HCEC 1CT (cell line): ENCODE measurements at regions not wholly inside any gene's neighbourhood (a gene's known extent, or its start where the extent isn't known, plus 50 kb on each side); places are given as distances from the start of the nearest gene placed in this dataset.

ENCODE experiments used
- DNase-seq: peaks from one replicate; pipeline ENCODE4 v3.0.0-alpha.2; 2017

DNA sequence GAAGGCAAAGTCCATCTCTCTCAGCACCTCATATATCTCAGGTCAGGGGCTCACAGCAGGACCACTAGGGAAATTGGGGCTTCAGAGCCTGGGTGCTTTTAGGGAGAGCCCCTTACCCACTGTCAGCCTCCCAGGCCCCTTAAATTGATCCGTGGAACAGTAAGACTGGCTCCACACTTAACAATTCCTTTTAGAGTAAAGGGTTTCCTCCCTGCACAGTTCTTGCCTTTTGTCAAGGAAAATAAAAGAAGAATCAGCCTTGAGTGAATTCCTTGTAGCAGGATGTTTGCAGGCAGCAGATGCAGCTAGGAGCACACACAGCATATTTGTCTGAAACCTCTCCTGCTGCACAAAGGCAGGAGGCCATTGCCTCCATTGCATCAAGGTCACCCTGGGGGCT lies 184.9 kb downstream of the SEC16B start:
- DNase-seq: no peak

DNA sequence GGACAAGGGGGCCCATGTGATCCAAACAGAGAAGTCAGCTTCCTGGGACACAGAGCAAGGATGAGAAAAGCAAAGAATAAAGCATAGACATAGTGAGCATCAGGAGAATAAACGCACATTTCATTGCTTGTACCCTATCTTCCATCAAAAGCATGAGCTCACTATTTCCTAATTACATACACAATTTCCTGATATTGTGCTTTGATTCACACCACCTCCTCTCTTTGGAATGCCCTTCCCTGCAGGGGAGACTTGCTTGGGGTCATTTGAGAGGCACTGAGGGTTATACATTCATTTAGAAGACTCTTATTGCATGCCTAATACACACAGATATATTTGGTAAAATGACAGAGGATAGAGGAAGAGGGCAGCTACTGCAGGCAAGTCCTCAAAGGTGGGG lies 185.4 kb downstream of the SEC16B start:
- no peak for DNase-seq

DNA sequence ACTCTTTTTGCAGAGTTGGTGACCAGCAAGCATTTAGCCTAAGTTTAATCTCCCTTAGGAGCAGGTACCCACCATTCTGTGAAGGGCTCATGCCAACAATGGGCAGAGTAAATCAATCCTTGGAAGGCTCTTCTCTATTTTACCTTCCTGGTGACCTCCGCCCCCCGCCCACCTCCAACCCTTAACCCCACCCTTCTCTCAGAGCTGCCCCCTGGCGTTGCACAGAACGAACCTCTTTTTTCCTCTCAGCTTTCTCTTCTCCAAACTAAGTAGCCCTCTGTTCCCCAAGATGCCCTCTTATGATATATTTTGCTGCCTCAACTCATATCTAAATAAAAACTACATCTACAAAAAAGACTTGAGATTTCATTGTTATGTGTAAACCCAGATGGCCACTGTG lies 186.8 kb downstream of the SEC16B start:
- DNase-seq: no peak

DNA sequence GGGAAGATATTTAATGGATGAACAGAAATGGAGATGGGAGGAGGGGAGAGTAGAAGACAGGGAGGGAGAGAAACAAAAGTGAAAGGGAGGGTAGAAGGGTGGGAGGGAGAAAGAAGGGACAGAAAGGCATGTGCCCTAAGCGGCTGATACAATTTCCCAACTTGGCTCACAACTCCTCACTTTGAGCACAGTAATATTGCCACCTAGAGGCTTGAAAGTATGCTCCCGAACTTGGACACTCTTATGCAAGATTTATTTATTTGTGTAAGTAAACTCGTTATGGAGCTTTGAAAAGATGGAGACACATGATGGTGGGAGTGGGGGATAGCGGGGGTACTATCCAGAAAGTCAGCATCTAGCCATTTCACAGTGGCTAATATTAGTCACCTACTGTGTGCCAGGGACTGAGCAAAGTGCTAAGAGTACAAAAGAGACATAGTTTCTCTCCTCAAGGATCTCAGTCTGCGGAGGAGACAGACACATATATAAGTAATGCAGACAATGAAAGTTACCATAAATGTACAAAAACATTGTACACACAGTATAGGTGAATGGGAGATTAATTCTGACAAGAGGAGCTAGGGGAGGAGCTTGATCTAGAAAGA lies 189.7 kb downstream of the SEC16B start:
- DNase-seq: peak; percentile 76

DNA sequence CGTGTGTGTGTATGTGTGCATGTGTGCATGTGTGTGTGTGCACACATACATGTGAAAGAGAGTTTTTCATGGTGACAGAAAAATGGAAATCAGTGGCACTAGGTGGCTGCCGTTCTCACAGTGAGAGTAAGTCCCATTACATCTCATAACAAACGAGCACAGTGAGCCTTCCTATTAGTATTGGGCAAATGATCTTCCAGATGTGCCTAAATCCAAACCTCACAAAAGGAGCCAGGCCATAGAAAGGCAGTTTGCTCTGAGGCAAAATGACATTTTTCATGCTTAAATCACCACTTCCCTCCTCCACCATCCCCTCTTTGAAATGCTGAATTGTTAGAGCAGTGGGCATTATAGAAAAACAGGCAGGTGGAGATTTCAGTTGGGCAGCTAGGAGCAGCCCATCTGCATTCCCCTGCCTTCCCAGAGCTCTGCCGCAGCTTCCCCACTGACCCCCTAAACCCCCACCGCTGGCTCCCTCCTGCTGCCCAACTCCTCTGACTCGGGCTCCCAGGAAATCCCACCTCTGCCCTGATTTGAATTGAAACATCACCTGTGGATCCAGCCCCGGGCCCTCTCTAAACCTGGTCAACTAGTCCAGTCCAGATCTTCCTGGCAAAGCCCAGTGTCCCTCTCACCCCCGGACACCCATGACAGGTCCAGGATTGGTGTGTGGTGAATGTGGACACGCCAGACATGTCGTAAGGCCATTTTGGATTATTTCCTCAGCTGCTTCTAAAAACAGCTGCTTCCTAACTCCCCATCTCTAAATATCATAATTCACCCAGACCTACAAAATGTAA lies 190.5 kb downstream of the SEC16B start:
- DNase-seq: no peak

DNA sequence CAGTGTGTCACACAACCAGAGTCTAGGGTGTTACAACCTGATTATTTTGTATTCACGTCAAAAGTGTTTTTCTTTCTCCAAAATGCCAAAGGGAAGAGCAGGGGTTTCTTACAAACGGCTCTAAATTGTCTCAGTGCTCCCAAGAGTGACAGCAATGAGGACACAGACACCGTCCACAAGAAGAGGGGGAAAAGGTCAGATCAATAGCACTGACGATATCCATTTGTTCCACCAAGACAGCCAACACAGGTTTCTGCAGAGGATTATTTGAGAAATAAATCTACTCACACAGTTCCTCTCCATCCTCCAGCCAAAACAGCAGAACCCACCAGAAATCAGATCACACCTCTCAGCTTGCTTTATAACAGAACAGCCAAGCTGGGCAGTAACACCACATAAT lies 193.9 kb downstream of the SEC16B start:
- no peak for DNase-seq

DNA sequence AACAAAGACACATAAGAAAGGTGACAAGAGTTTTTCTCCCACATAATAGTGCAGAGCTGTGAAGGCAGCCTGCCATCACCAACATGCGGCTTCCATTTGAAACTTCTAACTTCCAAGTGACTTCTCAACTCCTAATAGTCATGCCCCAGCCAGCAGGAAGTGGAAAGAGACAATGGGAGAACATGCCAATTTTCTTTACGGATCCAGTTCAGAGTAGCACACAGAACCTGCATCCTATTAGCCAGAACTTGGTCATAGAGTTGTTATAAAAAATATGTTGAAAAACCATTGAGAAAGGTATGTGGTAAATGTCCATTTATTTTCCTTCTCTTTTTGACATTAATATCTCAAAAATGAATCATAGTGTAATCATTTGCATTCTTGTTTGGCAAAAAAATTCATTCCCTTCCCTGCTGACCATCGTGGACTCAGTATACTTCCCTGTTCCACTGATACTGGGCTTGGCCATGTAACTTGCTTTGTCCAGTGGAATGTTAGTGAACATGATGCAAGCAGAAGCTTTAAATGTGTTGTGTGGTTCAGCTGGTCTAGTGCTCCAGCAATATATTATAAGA lies 197.4 kb downstream of the SEC16B start:
- peak; percentile 51 for DNase-seq

DNA sequence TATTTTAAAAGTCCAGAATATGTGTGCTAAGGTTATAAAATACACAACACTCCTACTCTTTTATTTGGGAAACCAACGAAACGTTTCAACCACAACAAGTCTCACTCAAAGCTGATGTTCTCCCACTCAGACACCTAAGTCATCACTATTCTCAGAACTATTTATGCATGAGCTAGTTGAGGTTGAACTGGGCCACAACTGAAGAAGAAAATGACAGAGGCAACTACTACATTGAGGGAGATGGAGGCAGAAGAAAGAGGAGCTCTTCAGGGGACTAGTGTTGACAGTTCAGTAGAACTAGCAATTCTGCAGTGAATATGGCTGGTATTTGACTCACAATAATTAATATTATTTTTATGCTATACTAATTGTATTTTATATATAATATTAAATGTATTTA lies 198.2 kb downstream of the SEC16B start:
- DNase-seq: no peak

DNA sequence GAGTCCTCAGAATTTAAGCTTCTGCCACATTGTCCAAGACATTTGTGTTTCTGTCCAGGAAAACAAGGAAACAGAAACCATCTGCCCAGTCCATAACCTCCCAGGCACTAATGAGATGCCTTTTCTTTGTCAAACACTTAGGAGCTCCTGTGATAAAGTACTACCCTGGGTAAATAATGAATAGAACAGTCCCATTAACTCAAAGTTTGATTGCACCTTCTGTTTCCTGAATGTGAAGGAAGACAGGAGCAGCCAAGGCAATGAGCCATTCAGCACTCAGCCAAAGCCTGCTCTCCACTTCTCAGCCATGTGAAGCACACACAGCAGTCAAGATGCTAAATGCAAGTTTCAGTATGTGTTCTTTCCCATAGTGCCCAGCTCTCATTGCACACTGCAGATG lies 199.8 kb downstream of the SEC16B start:
- DNase-seq: no peak

DNA sequence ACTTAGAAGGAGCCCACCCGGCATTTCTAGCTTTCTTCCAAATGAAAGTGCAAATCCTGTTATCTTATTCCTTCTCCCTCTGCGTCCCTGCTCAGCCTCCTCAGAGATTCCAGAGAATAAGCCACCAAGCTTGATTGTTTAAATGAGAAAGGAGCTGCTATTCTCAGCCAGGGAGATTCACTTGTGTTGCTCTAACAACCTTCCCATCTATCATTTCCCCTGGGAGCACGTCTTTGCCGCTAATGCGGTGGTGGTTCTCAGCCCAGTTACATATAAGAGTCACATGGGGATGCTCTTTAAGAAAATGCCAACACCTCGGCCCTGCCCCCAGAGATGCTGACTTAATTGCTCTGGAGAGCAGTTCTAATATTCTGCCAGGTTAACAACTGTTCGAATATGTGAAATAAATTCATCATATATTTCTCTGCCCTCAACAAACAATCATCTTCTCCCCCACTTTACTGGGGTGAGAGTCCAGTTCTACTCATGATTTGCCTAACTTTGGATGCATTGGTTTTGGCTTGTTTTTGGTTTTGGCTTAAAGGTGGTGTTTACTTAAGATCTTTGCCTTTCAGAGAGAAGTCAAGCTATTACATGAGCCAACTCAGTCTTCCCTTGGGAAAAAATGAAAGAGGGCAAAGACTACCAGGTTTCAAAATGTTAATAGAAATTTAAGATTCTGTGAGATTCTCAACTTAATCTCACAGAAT lies 213.9 kb downstream of the SEC16B start:
- no peak for DNase-seq

DNA sequence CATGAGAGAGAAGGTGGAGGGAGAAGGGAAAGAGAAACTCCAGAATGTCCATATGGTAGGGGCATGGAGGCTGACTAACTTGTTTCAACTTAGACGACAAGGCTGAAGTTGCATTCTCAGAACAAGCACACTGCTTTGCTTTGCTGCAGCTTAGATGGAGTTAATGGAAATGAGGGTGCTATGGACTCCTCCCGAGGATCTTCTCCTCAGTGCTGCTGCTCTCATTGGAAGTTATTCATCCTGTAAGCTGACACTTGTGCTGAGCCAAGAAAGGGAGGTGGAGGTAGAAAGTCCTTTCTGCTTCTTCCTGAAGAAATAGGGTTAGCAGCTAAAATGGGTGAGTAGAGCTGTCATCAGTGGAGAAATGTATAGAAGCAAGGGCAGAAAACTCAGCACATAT lies 215.3 kb downstream of the SEC16B start:
- DNase-seq: no peak

DNA sequence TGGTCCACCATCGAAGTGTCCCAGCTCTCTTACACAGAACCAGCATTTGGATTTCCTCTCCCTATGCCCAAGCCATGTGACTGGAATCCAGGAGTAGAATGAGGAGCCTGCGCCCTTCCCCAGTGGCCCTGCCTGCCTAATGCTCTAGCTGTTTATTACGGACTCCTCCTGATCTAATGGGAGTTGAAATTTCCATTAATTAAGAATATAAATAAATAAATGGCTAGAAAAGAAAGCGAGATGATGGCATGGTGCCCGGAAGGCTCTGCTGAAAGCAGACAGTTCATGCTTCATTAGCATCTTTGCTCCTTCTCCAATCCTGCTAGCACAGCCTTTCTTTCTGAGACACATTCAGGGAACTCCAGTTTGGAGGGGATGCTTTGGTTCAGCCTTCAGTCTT lies 216.2 kb downstream of the SEC16B start:
- no peak for DNase-seq

DNA sequence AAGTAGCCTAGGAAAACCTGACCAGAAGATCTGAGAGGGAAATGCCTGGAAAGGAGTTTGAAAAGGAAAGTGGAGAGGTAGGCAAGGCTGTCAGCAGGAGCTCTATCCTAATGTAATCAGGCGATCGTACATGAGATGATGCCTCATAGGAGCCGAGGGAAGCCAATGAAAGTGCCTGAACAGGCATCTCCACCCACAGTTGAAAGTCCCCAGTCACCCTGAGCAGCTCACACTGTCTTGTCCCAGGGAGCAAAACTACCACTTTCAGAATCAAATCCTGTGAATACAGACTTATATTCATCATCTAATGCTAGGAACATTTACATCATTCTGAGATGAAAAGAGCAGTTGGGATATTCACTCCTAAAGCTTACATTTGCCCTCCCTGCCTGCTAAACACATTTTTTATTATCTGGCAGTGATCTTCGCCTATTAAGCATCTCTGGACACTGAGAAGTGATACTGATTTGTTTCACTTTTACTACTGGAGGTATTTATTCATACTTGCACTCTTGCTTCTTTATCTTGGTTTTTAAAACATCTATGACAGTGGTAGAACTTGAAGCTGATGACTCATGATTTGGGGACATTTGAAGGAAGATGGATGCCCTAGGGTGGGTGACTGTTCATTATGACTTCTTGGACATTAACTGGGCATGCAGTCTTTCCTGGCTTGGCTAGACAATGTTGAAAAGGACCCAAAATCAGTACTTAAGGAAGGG lies 221.6 kb downstream of the SEC16B start:
- DNase-seq: no peak

DNA sequence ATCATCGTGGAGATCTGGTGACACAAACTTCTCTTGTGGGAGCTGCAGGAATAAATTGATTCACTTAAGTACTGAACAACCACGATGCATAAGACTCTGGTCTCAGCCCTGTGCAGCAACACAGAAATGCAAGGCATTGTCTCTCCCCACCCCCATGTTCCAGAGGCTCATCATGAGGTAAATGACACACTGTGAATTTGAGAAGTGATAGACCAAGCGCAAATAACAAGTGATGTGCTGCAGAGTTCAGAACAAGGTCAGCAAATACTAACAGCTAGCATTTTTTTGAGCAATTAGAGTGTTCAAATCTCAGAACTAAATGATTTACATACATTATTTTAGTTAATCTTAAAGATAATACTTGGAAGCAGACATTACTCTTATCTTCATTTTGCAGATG lies 223.7 kb downstream of the SEC16B start:
- no peak for DNase-seq

DNA sequence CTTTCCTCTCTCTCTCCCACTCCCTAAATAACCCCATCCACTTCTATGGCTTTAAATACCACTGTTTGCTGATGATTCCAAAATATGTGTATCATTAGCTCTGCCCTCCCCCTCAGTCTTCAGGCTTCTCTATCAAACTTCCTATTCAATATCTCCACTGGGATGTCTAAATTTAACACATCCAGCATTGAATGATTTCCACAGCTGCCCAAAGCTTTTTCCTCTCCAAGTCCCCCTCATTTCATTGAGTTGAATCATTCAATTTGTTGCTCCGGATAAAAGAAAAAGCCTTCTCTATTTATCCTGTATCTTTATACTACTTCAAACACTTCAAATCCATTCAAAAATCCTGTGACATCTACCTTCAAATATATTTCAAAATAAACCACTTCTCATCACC lies 225.0 kb downstream of the SEC16B start:
- no peak for DNase-seq

DNA sequence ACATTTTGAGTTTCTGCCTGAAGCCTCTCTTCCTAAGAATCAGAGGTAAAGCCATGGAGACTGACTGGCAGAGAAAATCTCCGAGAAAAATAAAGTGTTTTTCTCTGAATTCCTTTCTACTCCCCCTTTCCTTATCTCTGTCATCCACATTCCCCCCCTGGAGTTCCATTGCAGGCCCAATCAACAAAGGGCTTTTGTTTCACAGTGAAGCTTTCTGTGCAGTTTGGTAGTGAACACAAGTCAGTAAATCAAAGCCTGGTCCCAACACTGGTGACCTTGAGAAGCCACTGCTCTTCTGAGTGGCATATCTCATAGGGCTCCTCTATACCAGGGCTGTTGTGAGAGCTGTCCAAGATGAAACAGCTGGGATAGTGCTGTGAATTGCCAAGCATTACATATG lies 228.4 kb downstream of the SEC16B start:
- no peak for DNase-seq

DNA sequence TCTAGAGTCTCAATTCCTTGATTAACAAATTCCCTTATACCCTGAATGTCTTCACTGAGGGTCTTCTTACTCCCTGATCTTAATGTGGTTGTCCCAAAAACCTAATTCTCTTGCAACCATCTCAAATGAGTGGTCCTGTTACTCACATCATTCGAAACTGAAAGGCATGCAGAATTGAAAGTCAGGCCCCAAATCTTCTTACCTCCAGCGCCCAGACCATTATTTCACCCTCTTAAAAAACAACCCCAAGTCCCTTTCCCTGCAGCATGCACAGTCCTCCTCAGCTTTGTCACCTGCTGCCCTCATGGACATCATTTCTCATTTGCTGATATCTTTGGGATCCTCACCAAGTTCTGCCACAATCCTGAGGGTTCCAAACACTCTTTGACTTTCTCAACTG lies 230.1 kb downstream of the SEC16B start:
- no peak for DNase-seq

DNA sequence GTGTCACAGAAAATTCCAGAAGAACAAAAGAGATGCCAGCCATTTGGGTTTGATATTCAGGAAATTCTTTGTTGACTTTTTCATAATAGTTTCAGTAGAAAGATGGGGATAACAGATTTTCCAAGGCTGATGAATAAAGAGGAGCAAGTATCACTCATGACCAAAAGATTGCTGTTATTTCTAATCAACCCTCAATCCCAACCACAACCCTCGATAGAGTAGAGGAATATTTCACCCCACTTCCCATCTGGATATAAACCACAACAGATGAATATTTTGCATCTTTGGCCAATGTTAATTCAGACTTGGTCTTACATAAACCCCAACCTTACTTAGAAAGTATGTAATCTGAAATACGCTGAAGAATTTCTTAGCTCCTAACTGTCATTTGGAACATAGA lies 232.4 kb downstream of the SEC16B start:
- no peak for DNase-seq

DNA sequence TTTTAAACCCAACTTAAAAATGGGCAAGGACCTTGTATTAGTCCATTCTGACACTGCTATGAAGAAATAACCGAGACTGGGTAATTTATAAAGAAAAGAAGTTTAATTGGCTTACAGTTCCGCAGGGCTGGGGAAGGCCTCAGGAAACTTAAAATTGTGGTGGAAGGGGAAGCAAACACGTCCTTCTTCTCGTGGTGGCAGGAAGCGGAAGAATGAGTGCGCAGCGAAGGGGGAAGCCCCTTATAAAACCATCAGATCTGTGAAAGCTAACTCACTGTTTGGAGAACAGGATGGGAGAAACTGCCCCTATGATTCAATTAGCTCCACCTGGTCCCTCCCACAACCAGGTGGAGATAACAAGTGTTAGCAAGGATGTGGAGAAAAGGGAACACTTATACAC lies 237.7 kb downstream of the SEC16B start:
- no peak for DNase-seq

DNA sequence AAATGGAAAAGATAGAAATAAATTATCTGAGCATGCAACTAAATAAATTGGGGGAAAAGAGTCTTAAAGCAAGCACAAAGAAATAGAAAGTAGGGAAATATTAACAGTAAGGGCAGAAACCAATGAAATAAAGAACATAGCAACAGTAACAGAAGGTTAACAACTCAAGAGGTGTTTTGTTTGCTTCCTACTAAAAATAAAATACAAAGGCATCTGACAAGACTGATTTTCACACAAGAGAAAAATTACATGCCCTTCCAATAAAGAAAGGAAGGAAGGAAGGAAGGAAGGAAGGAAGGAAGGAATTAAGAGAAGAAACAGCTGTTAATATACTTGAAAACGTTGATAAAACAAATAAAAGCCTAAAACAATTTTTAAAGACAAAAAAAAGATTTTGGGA lies 240.2 kb downstream of the SEC16B start:
- no peak for DNase-seq

DNA sequence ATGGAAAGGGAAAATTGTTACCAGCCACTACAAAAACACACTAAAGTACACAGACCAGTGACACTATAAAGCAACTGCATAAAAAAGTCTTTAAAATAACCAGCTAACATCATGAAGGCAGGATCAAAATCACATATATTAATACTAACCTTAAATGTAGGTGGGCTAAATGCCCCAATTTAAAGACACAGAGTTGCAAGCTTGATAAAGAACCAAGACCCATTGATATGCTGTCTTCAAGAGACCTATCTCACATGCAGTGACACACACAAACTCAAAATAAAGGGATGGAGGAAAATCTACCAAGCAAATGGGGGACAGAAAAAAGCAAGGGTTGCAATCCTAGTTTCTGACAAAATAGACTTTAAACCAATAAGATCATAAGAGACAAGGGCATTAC lies 246.3 kb downstream of the SEC16B start:
- DNase-seq: no peak

DNA sequence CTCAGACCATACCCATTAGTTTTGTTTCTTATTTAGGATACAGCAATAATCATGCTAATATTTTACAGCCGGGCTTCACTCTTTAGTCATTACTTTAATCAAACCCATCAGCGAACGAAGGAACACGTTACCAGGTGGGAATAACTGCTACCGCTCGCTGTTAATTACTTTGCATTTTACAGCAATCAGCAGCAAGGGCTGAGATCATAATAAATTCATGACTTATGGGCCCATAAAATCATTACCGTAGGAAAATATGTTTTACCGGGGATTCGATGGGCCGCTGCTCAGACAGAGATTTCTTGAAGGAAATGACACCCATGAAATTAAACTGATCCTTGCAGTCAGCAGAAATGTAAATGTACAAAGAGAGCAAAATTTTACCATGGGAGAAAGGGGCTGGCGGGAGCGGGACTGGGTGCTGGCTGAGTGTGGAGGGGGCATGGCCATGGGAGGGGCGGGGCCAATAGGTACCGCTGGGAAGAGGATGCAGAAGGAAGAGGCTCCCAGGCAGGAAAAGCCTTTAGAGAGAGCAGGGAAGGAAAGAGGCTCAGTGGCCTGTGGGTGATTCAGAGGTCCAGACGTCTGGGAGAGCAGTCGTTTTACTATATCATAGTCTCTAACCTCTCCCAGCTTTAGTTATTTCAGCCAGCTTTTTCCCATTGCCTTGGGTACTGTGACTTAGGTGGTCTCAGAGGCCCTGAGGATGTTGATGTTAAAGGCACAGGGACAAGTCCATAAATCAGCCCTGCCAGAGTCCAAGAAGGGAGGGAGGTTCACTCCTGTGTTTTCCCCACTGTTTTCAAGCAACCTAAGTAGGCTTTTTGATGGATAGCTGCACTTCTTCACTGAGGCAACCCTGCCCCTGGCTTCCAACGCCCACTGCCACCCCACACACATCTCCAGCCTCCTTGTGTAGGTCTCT lies 258.9 kb downstream of the SEC16B start:
- no peak for DNase-seq
